Erythroblast (primary cell): ENCODE measurements at regions not wholly inside any gene's neighbourhood (a gene's known extent, or its start where the extent isn't known, plus 50 kb on each side); places are given as distances from the start of the nearest gene placed in this dataset.

Experiments used
- GATA1 ChIP-seq: IDR thresholded peaks from 2 replicates; pipeline ENCODE4 v1.6.1; 2011; ENCODE audit warnings: low read depth, mild to moderate bottlenecking, control low read depth, low read length, moderate library complexity
- POLR2A ChIP-seq: IDR thresholded peaks from 2 replicates; pipeline ENCODE4 v1.6.1; 2011; ENCODE audit warnings: mild to moderate bottlenecking, low read length

GRCh38 chr5:53318303-53318702 is 162.1 kb upstream of the FST start:
- TF ChIP-seq POLR2A: no peak
- TF ChIP-seq GATA1: no peak
